Mesothelial cell of epicardium (in vitro differentiated cells): ENCODE measurements at regions not wholly inside any gene's neighbourhood (a gene's known extent, or its start where the extent isn't known, plus 50 kb on each side); places are given as distances from the start of the nearest gene placed in this dataset.

Experiments used
- DNase-seq, 2 experiments: peaks; one replicate each; pipeline ENCODE4 v3.0.0; 2021; ENCODE audit warnings: low spot score in 2 of 2; ENCODE audit not compliant: unreplicated experiment in 2 of 2
- H3K27ac Mint-ChIP-seq: 2 replicates; pipeline ENCODE4 v1.8.0; 2021; ENCODE audit warnings: mixed read lengths
- H3K27me3 Mint-ChIP-seq: 2 replicates; pipeline ENCODE4 v1.8.0; 2021; ENCODE audit warnings: low read depth, mixed read lengths
- H3K36me3 Mint-ChIP-seq: 2 replicates; pipeline ENCODE4 v1.8.0; 2021; ENCODE audit warnings: mixed read lengths
- H3K4me1 Mint-ChIP-seq: 2 replicates; pipeline ENCODE4 v1.8.0; 2021; ENCODE audit warnings: mixed read lengths
- H3K4me3 Mint-ChIP-seq: 2 replicates; pipeline ENCODE4 v1.8.0; 2021; ENCODE audit warnings: mild to moderate bottlenecking, moderate library complexity, mixed read lengths
- H3K9me3 Mint-ChIP-seq: 2 replicates; pipeline ENCODE4 v1.8.0; 2021; ENCODE audit warnings: mixed read lengths
- CTCF ChIP-seq: fragments of 200-600 bp; sonication (generic); IDR thresholded peaks from one replicate; pipeline ENCODE4 v1.5.0; 2021; ENCODE audit warnings: antibody characterized with exemption; ENCODE audit not compliant: unreplicated experiment

- Mint-ChIP-seq H3K9me3 (peaks cover 39% of the 10 kb centered on the region), H3K27me3 (no peaks in the 10 kb centered on the region)
- DNase-seq: no peak
Observed at GRCh38 chrX:38890326-38890725, 89.1 kb downstream of the MID1IP1 start.

GRCh38 chrX:38890963-38891362 is 89.7 kb downstream of the MID1IP1 start:
- Mint-ChIP-seq H3K36me3 (no peaks in the 10 kb centered on the region), H3K9me3 (peaks cover 38% of the 10 kb centered on the region), H3K27me3 (no peaks in the 10 kb centered on the region), H3K4me1 (no peaks in the 10 kb centered on the region), H3K4me3 (no peak overlapping the region), H3K27ac (no peak overlapping the region)
- DNase-seq: no peak
- TF ChIP-seq CTCF: no peak

More at GRCh38 chrX:38890326-38890725, 89.1 kb downstream of the MID1IP1 start:
- Mint-ChIP-seq H3K27ac (no peak overlapping the region), H3K4me1 (no peaks in the 10 kb centered on the region), H3K36me3 (no peaks in the 10 kb centered on the region), H3K4me3 (no peak overlapping the region)
- TF ChIP-seq CTCF: no peak

DNA sequence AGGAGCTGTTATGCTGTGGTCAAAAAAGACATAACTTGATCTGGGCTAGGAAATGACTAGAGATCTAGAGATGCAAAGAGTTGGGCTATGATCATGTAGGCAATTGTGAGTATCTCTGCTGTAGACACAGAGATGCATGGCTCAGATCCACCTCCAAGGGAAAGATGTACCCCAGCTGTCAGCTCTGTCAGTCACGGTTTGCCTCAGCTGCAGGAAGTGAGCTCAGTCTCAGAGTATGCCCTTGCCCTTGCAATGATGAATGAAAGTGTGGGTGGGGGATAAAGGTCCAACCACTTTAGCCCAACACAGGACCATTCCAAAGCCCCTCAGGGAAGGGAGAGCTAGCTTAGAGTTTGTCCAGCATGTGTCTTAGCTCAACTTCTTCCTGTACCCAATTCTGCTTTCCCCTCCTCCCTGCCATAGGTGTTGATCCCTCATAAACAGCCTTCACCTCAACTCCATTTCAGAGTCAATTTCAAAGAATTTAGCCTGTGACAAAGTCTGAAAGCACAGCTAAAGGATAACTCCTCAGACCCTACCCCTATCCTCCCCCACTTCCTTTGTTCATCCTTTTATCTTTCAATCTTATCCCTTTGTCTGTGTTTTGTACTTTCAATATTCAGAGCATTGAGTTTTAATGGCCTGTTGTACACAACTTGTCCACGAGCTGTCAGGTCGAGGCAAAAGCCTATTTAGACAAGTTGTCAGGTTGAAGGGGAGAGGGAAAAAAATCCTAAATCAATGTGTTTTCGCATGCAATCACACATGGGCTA is 90.6 kb downstream of the MID1IP1 start:
- DNase-seq: no peak
- TF ChIP-seq CTCF: no peak
- Mint-ChIP-seq H3K27me3 (no peaks in the 10 kb centered on the region), H3K27ac (no peak overlapping the region), H3K9me3 (peaks cover 29% of the 10 kb centered on the region), H3K4me3 (no peak overlapping the region), H3K36me3 (no peaks in the 10 kb centered on the region), H3K4me1 (no peaks in the 10 kb centered on the region)

DNA sequence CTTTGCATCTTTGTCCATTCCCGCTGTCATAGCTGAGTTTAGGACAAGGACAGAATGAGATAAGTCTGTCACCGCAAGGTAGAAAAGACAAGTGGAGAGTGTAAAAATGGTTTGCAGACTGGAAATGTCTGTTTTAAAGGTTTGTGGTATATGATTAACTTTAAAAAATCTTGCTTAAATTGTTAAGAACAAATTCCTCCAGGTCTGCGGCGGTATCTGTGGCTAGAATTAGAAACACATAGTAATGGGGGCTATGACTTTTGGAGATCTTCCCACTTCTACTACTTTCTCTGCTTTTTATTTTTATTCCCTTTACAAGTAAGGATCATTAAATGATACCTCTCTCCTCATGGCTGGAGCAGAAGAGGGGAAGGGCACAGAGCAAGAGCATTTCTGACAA is 92.2 kb downstream of the MID1IP1 start:
- H3K4me1 Mint-ChIP-seq: no peaks in the 10 kb centered on the region
- DNase-seq: no peak
- no peak for TF ChIP-seq CTCF
- peaks cover 29% of the 10 kb centered on the region for H3K9me3 Mint-ChIP-seq
- H3K4me3 Mint-ChIP-seq: no peak overlapping the region
- H3K36me3 Mint-ChIP-seq: no peaks in the 10 kb centered on the region
- H3K27ac Mint-ChIP-seq: no peak overlapping the region
- no peaks in the 10 kb centered on the region for H3K27me3 Mint-ChIP-seq

- no peak for DNase-seq
- Mint-ChIP-seq H3K27ac (no peak overlapping the region), H3K4me1 (no peaks in the 10 kb centered on the region), H3K4me3 (no peak overlapping the region), H3K36me3 (no peaks in the 10 kb centered on the region), H3K9me3 (peaks cover 27% of the 10 kb centered on the region), H3K27me3 (no peaks in the 10 kb centered on the region)
- TF ChIP-seq CTCF: no peak
Observed at GRCh38 chrX:38895775-38896174, 94.5 kb downstream of the MID1IP1 start.
